Thyroid gland (tissue), 4 donors: ENCODE measurements at regions not wholly inside any gene's neighbourhood (a gene's known extent, or its start where the extent isn't known, plus 50 kb on each side); places are given as distances from the start of the nearest gene placed in this dataset.
"Not testable (repeated sequence)": the region's sequence is repeated elsewhere in the genome, so short reads cannot be mapped to it uniquely, and the experiment has no call there.

Experiments used
- DNase-seq, 2 donors: peaks; one replicate each; pipeline ENCODE4 v3.0.0-alpha.2; 2019
- H3K27ac ChIP-seq, 3 donors: fragments of 200-600 bp; sonication (generic); 1 replicate in 2 of 3; 2 replicates in 1 of 3; pipeline ENCODE4 v1.5.1; 2016 to 2019; ENCODE audit warnings: mild to moderate bottlenecking in 1 of 3, moderate library complexity in 1 of 3
- H3K27me3 ChIP-seq: fragments of 200-600 bp; sonication (generic); one replicate; pipeline ENCODE4 v1.5.1; 2019
- H3K36me3 ChIP-seq, 2 donors: fragments of 200-600 bp; sonication (generic); one replicate each; pipeline ENCODE4 v1.5.1; 2016 to 2019
- H3K4me1 ChIP-seq, 2 donors: fragments of 200-600 bp; sonication (generic); one replicate each; pipeline ENCODE4 v1.5.1; 2017 to 2019
- H3K4me3 ChIP-seq, 3 donors: fragments of 200-600 bp; sonication (generic); replicated peaks in 1 of 3; 1 replicate in 2 of 3; 2 replicates in 1 of 3; pipeline ENCODE4 v1.5.1; 2016; ENCODE audit warnings: mild to moderate bottlenecking in 1 of 3
- H3K9me3 ChIP-seq: fragments of 200-600 bp; sonication (generic); one replicate; pipeline ENCODE4 v1.5.1; 2017
- POLR2A ChIP-seq, 2 donors: fragments of 450-650 bp; IDR thresholded peaks; one replicate each; pipeline ENCODE4 v1.6.1; 2017; ENCODE audit warnings: antibody characterized with exemption in 2 of 2, mild to moderate bottlenecking in 2 of 2, moderate library complexity in 1 of 2
- WGBS, 2 donors: methylation state at CpG; one replicate each; pipeline ENCODE4 v1.1.5; 2017; 5-methylcytosine and 5-hydroxymethylcytosine counted together
- intact Hi-C: fragments of 100-400 bp; cut with DNase I; formaldehyde crosslinking; loops from one replicate; pipeline ENCODE4 v1.15.1; 2023
- TF ChIP-seq, protein P1 (sequence below), 6 experiments: fragments of 200-600 bp in 3 of 6; fragments of 450-650 bp in 3 of 6; sonication (generic) in 3 of 6; IDR thresholded peaks; one replicate each; pipeline ENCODE4 v1.5.1; 2016 to 2019; ENCODE audit warnings: antibody characterized with exemption in 6 of 6, mild to moderate bottlenecking in 2 of 6, inconsistent platforms in 1 of 6, moderate library complexity in 1 of 6

DNA sequence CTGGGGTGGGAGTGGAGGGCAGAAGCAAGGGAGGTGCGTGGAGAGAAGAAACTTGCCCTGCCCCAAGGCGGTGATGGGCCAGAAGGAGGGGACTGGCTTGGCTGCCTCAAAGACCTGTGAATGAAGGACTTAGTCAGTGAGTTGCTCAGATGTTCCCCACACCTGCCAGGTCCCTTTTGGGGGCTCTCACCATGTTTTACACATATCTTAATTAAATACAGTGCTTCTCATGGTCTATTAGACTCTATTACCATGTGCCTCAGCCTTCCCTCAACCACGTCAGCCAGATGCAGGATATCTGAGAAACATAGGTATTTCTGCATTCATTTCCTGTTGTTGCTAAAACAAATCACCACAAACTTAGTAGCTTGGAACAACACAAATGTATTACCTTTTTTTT lies 429.5 kb downstream of the BUD13 start:
- Histone ChIP-seq H3K4me3 (no peak overlapping the region), H3K4me1 (no peaks in the 10 kb centered on the region), H3K9me3 (no peaks in the 10 kb centered on the region), H3K27me3 (no peaks in the 10 kb centered on the region), H3K27ac (no peak overlapping the region), H3K36me3 (no peaks in the 10 kb centered on the region)
- intact Hi-C loops = no loop called here
- WGBS, 2 donors = 70 to 75% methylated on average over 3 of the region's 3 CpGs
- TF ChIP-seq, protein P1, sequence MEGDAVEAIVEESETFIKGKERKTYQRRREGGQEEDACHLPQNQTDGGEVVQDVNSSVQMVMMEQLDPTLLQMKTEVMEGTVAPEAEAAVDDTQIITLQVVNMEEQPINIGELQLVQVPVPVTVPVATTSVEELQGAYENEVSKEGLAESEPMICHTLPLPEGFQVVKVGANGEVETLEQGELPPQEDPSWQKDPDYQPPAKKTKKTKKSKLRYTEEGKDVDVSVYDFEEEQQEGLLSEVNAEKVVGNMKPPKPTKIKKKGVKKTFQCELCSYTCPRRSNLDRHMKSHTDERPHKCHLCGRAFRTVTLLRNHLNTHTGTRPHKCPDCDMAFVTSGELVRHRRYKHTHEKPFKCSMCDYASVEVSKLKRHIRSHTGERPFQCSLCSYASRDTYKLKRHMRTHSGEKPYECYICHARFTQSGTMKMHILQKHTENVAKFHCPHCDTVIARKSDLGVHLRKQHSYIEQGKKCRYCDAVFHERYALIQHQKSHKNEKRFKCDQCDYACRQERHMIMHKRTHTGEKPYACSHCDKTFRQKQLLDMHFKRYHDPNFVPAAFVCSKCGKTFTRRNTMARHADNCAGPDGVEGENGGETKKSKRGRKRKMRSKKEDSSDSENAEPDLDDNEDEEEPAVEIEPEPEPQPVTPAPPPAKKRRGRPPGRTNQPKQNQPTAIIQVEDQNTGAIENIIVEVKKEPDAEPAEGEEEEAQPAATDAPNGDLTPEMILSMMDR (IDR thresholded peaks at IDR 0.05) = no peak
- no peak for TF ChIP-seq POLR2A (IDR thresholded peaks at IDR 0.05)
- no peak for DNase-seq

DNA sequence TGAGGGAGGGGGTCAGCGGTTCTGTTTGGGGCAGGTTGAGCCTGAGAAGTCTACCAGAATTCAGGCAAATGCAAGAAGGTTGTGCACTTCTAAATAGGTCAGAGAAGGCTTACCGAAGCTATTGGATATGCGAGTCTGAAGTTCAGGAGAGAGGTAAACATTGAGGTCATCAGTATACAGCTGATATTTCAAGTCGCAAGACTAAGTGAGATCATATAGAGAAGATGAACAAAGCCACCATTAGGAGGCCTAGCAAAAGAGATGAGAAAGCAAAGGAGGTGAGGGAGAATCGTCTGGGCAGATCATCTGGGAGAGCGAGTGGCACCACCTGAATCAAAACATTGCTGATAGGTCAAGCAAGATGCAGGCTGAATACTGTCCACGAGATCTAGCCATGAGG lies 430.6 kb downstream of the BUD13 start:
- no peaks in the 10 kb centered on the region for H3K36me3 ChIP-seq
- DNase-seq = no peak
- 82 to 84% methylated on average over 7 of the region's 7 CpGs for WGBS, 2 donors

DNA sequence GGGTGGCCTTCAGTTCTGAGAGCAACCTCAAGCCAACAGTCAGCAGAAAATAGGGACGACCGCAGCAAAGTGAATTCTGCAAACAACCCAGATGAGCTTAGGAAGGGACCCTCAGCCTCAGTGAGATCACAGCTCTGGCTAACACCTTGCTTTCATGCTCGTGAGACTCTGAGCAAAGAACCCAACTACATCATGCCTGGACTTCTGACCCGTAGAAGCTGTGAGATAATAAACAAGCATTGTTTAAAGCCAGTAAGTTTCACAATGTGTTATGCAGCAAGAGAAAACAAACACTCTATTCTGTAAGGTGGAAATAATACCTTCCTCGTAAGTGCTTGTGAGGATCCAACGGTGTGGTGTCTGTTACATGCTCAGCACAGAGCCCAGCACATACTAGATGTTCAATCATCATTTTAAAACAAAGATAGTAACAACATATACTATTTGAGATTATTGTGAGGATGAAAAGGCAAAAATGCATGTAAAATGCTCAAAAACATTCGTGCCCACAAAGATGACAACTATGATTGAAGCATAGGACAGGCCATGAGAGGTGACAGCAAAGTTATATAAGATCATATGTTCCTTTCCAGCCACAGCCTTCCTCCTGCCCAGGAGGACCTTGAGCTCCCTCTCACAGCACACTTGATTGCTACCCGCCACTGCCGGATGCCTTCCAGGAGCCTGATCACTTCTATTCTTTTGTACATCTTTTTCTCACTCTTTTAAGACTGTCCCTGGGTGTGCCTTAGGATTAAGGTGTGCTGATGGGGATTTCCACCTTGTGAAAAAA lies 433.3 kb downstream of the BUD13 start:
- intact Hi-C loops = no loop called here
- 62 to 71% methylated on average over 9 of the region's 9 CpGs for WGBS, 2 donors
- DNase-seq = no peak
- no peak for TF ChIP-seq POLR2A (IDR thresholded peaks at IDR 0.05)
- TF ChIP-seq, protein P1 (IDR thresholded peaks at IDR 0.05) = no peak
- Histone ChIP-seq H3K9me3 (no peaks in the 10 kb centered on the region), H3K4me3 (no peak overlapping the region), H3K27ac (no peak overlapping the region), H3K4me1 (no peaks in the 10 kb centered on the region), H3K36me3 (no peaks in the 10 kb centered on the region), H3K27me3 (no peaks in the 10 kb centered on the region)

More for the DNA sequence above, 430.6 kb downstream of the BUD13 start:
- Histone ChIP-seq H3K4me3 (no peak overlapping the region), H3K27ac (no peak overlapping the region), H3K4me1 (no peaks in the 10 kb centered on the region), H3K9me3 (no peaks in the 10 kb centered on the region), H3K27me3 (no peaks in the 10 kb centered on the region)
- TF ChIP-seq POLR2A (IDR thresholded peaks at IDR 0.05) = no peak
- TF ChIP-seq, protein P1 (IDR thresholded peaks at IDR 0.05) = no peak
- intact Hi-C loops = no loop called here

DNA sequence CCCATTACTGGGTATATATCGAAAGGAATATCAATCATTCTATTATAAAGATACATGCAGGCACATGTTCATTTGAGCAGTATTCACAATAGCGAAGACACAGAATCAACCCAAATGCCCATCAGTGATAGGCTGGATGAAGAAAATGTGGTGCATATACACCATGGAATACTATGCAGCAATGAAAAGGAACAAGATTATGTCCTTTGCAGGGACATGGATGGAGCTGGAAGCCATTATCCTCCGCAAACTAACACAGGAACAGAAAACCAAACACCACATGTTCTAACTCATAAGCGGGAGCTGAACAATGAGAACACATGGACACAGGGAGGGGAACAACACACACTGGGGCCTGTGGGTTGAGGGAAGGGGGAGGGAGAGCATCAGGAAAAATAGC lies 434.3 kb downstream of the BUD13 start:
- DNase-seq, H3K4me3 ChIP-seq, H3K27ac ChIP-seq, intact Hi-C loops, H3K9me3 ChIP-seq, H3K27me3 ChIP-seq, H3K4me1 ChIP-seq, H3K36me3 ChIP-seq: not testable (repeated sequence)
- WGBS, 2 donors = 95 to 96% methylated on average over 4 of the region's 4 CpGs

DNA sequence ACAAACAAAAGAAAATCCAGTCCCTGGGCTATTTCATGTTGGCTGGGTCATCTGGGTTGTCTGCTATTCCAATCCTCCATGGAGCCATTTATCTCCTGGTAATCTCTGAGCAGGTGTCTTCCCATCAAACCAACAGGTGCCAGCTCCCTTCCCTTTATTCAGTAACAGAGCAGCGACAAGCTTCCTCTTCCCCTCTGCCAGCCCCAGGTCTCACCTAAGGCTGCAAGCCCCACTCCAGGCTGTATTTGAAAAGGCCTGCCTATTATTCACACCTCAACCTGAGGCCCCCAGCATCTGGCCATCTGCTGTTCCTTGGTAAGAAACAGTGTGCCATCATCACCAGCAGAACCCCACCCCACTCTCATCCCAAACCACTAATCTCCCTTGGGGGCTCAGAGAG lies 436.2 kb downstream of the BUD13 start:
- WGBS, 2 donors = 80 to 95% methylated on average over 1 of the region's 1 CpG
- no peak for DNase-seq
- intact Hi-C loops = no loop called here

More for the DNA sequence above, 436.2 kb downstream of the BUD13 start:
- H3K27me3 ChIP-seq = no peaks in the 10 kb centered on the region
- no peak for TF ChIP-seq POLR2A (IDR thresholded peaks at IDR 0.05)
- TF ChIP-seq, protein P1 (IDR thresholded peaks at IDR 0.05) = no peak
- H3K27ac ChIP-seq = no peak overlapping the region
- H3K36me3 ChIP-seq = no peaks in the 10 kb centered on the region
- no peaks in the 10 kb centered on the region for H3K4me1 ChIP-seq
- no peaks in the 10 kb centered on the region for H3K9me3 ChIP-seq
- H3K4me3 ChIP-seq = no peak overlapping the region
